HEK293 (cell line): ENCODE measurements at regions not wholly inside any gene's neighbourhood (a gene's known extent, or its start where the extent isn't known, plus 50 kb on each side); places are given as distances from the start of the nearest gene placed in this dataset.

Source experiments
- CTCF ChIA-PET: fragments of 350-600 bp; formaldehyde crosslinking; extraction: SDS; loops from one replicate; lab custom pipeline; 2021; ENCODE audit warnings: antibody characterized with exemption; lab: Yijun Ruan, JAX
- POLR2A ChIA-PET: fragments of 300-600 bp; formaldehyde crosslinking; extraction: SDS; loops from one replicate; lab custom pipeline; 2020; ENCODE audit warnings: antibody characterized with exemption, inconsistent platforms; lab: Yijun Ruan, JAX
- H3K27ac ChIP-seq: fragments of 200-500 bp; sonication (Bioruptor generic); 2 replicates; pipeline ENCODE4 v1.5.1; 2014; ENCODE audit warnings: low read depth, low read length, control low read depth, inconsistent platforms; ENCODE audit errors: extremely low read depth
- H3K36me3 ChIP-seq, 2 experiments: fragments of 200-500 bp in 1 of 2; sonication (Bioruptor generic) in 1 of 2; 1 replicate in 1 of 2; 2 replicates in 1 of 2; pipeline ENCODE4 v1.5.1; 2014 to 2017; ENCODE audit warnings: inconsistent platforms in 2 of 2, low read length in 2 of 2; ENCODE audit not compliant: control insufficient read depth in 2 of 2, insufficient read depth in 1 of 2
- H3K4me1 ChIP-seq: fragments of 200-500 bp; sonication (Bioruptor generic); 2 replicates; pipeline ENCODE4 v1.5.1; 2014; ENCODE audit warnings: mild to moderate bottlenecking, low read length, inconsistent platforms; ENCODE audit not compliant: control insufficient read depth, insufficient read depth
- H3K4me3 ChIP-seq: 2 replicates; pipeline ENCODE4 v1.5.1; 2011; ENCODE audit warnings: low read depth, mild to moderate bottlenecking, control low read depth, low read length, moderate library complexity
- H3K9me3 ChIP-seq: fragments of 200-500 bp; sonication (Bioruptor generic); 2 replicates; pipeline ENCODE4 v1.5.1; 2014; ENCODE audit warnings: low read depth, low read length, inconsistent platforms; ENCODE audit not compliant: control insufficient read depth, insufficient read depth
- EGR2 ChIP-seq: fragments of 450-650 bp; formaldehyde crosslinking; IDR thresholded peaks from 2 replicates; pipeline ENCODE4 v1.5.1; 2016; ENCODE audit warnings: low read depth, missing biosample characterization, missing genetic modification characterization
- GLIS1 ChIP-seq: fragments of 450-650 bp; formaldehyde crosslinking; IDR thresholded peaks from 2 replicates; pipeline ENCODE4 v1.5.1; 2016; ENCODE audit warnings: missing biosample characterization, missing genetic modification characterization
- KLF1 ChIP-seq: fragments of 450-650 bp; formaldehyde crosslinking; IDR thresholded peaks from 2 replicates; pipeline ENCODE4 v1.5.1; 2016; ENCODE audit warnings: missing biosample characterization, missing genetic modification characterization
- KLF10 ChIP-seq: fragments of 450-650 bp; IDR thresholded peaks from 2 replicates; pipeline ENCODE4 v1.5.1; 2018; ENCODE audit warnings: missing biosample characterization, mild to moderate bottlenecking, missing genetic modification characterization
- SALL2 ChIP-seq: fragments of 450-650 bp; formaldehyde crosslinking; IDR thresholded peaks from 2 replicates; pipeline ENCODE4 v1.5.0; 2017; ENCODE audit warnings: missing biosample characterization, mild to moderate bottlenecking, missing genetic modification characterization, borderline replicate concordance
- TRIM28 ChIP-seq: IDR thresholded peaks from 2 replicates; pipeline ENCODE4 v1.6.1; 2011; ENCODE audit warnings: low read length, control low read depth, borderline replicate concordance
- ZBTB44 ChIP-seq: fragments of 450-650 bp; IDR thresholded peaks from 2 replicates; pipeline ENCODE4 v1.5.1; 2018; ENCODE audit warnings: missing biosample characterization, mild to moderate bottlenecking, missing genetic modification characterization
- ZBTB8A ChIP-seq: fragments of 450-650 bp; formaldehyde crosslinking; IDR thresholded peaks from 2 replicates; pipeline ENCODE4 v1.5.1; 2016; ENCODE audit warnings: missing biosample characterization, missing genetic modification characterization
- ZNF114 ChIP-seq: fragments of 450-650 bp; formaldehyde crosslinking; IDR thresholded peaks from 2 replicates; pipeline ENCODE4 v1.5.0; 2017; ENCODE audit warnings: missing biosample characterization, missing genetic modification characterization
- ZNF132 ChIP-seq: fragments of 450-650 bp; formaldehyde crosslinking; IDR thresholded peaks from 2 replicates; pipeline ENCODE4 v1.5.1; 2017; ENCODE audit warnings: missing biosample characterization, missing genetic modification characterization, borderline replicate concordance
- ZNF169 ChIP-seq: fragments of 450-650 bp; formaldehyde crosslinking; IDR thresholded peaks from 2 replicates; pipeline ENCODE4 v1.5.1; 2016; ENCODE audit warnings: missing biosample characterization, missing genetic modification characterization
- ZNF223 ChIP-seq: fragments of 450-650 bp; formaldehyde crosslinking; IDR thresholded peaks from 2 replicates; pipeline ENCODE4 v1.5.1; 2016; ENCODE audit warnings: missing biosample characterization, missing genetic modification characterization
- ZNF26 ChIP-seq: fragments of 450-650 bp; formaldehyde crosslinking; IDR thresholded peaks from 2 replicates; pipeline ENCODE4 v1.5.1; 2016; ENCODE audit warnings: missing biosample characterization, missing genetic modification characterization
- ZNF416 ChIP-seq: fragments of 450-650 bp; formaldehyde crosslinking; IDR thresholded peaks from 2 replicates; pipeline ENCODE4 v1.5.1; 2016; ENCODE audit warnings: missing biosample characterization, missing genetic modification characterization
- ZNF518A ChIP-seq: fragments of 450-650 bp; formaldehyde crosslinking; conservative IDR thresholded peaks from 2 replicates; pipeline ENCODE4 v1.5.1; 2016; ENCODE audit warnings: low read depth, missing biosample characterization, missing genetic modification characterization
- ZNF600 ChIP-seq: fragments of 450-650 bp; formaldehyde crosslinking; IDR thresholded peaks from 2 replicates; pipeline ENCODE4 v1.5.1; 2016; ENCODE audit warnings: missing biosample characterization, missing genetic modification characterization
- ZNF610 ChIP-seq: fragments of 450-650 bp; formaldehyde crosslinking; IDR thresholded peaks from 2 replicates; pipeline ENCODE4 v1.5.1; 2016; ENCODE audit warnings: missing biosample characterization, missing genetic modification characterization, borderline replicate concordance
- ZNF621 ChIP-seq: fragments of 450-650 bp; formaldehyde crosslinking; IDR thresholded peaks from 2 replicates; pipeline ENCODE4 v1.5.1; 2017; ENCODE audit warnings: missing biosample characterization, missing genetic modification characterization
- ZNF629 ChIP-seq: fragments of 450-650 bp; formaldehyde crosslinking; IDR thresholded peaks from 2 replicates; pipeline ENCODE4 v1.5.1; 2017; ENCODE audit warnings: missing biosample characterization, missing genetic modification characterization
- ZNF777 ChIP-seq: fragments of 450-650 bp; formaldehyde crosslinking; IDR thresholded peaks from 2 replicates; pipeline ENCODE4 v1.5.1; 2017; ENCODE audit warnings: missing biosample characterization, missing genetic modification characterization, borderline replicate concordance
- ZNF791 ChIP-seq: fragments of 450-650 bp; formaldehyde crosslinking; IDR thresholded peaks from 2 replicates; pipeline ENCODE4 v1.5.1; 2016; ENCODE audit warnings: missing biosample characterization, missing genetic modification characterization
- ZNF792 ChIP-seq: fragments of 450-650 bp; formaldehyde crosslinking; IDR thresholded peaks from 2 replicates; pipeline ENCODE4 v1.5.1; 2016; ENCODE audit warnings: missing biosample characterization, missing genetic modification characterization
- ZSCAN30 ChIP-seq: fragments of 450-650 bp; IDR thresholded peaks from 2 replicates; pipeline ENCODE4 v1.5.1; 2018; ENCODE audit warnings: missing biosample characterization, mild to moderate bottlenecking, missing genetic modification characterization, moderate library complexity

- no peak for TF ChIP-seq ZBTB44
- no peak for TF ChIP-seq EGR2 (tag by site-specific recombination)
- TF ChIP-seq ZNF114 (tag by site-specific recombination): no peak
- no peak for TF ChIP-seq ZNF792
- TF ChIP-seq, all 188 proteins: peak for 0
Measured at GRCh38 chr9:91157883-91158282, 203.8 kb downstream of the AUH start (continued).

GRCh38 chr9:91158286-91158685 lies 203.4 kb downstream of the AUH start:
- ChIA-PET POLR2A (no interaction called here), CTCF (no interaction called here)
- H3K4me1 ChIP-seq: no peaks in the 10 kb centered on the region
- no peaks in the 10 kb centered on the region for H3K9me3 ChIP-seq
- no peak for TF ChIP-seq ZNF791 (tag by site-specific recombination)
- no peak for TF ChIP-seq ZNF416 (tag by site-specific recombination)
- no peak for TF ChIP-seq KLF10 (tag by site-specific recombination)
- no peak for TF ChIP-seq ZNF621
- TF ChIP-seq ZNF169 (tag by site-specific recombination): no peak
- no peak for TF ChIP-seq KLF1 (tag by site-specific recombination)
- TF ChIP-seq ZNF132 (tag by site-specific recombination): no peak
- no peak for TF ChIP-seq GLIS1
- no peak for TF ChIP-seq ZNF777
- no peak for TF ChIP-seq ZNF518A
- no peak for TF ChIP-seq TRIM28
- TF ChIP-seq ZNF223 (tag by site-specific recombination): no peak
- TF ChIP-seq ZSCAN30: no peak
- no peak for TF ChIP-seq ZNF600
- TF ChIP-seq ZBTB8A (tag by site-specific recombination): no peak
- TF ChIP-seq SALL2: no peak
- no peak for TF ChIP-seq ZNF610 (tag by site-specific recombination)
- no peak for TF ChIP-seq ZNF629 (tag by site-specific recombination)
- H3K4me3 ChIP-seq: no peak overlapping the region
- no peak overlapping the region for H3K27ac ChIP-seq
- no peaks in the 10 kb centered on the region for H3K36me3 ChIP-seq

GRCh38 chr9:91158946-91159345 lies 202.8 kb downstream of the AUH start:
- H3K4me1 ChIP-seq: no peaks in the 10 kb centered on the region
- H3K27ac ChIP-seq: no peak overlapping the region
- ChIA-PET CTCF (no interaction called here), POLR2A (no interaction called here)
- no peaks in the 10 kb centered on the region for H3K36me3 ChIP-seq
- TF ChIP-seq GLIS1: peak; percentile 60
- no peak for TF ChIP-seq ZNF26
- H3K4me3 ChIP-seq: no peak overlapping the region
- no peaks in the 10 kb centered on the region for H3K9me3 ChIP-seq
